GM12872 (cell line): ENCODE measurements at regions not wholly inside any gene's neighbourhood (a gene's known extent, or its start where the extent isn't known, plus 50 kb on each side); places are given as distances from the start of the nearest gene placed in this dataset.

ENCODE experiments used
- CTCF ChIP-seq: IDR thresholded peaks from 3 replicates; pipeline ENCODE4 v1.5.1; 2011; ENCODE audit warnings: low read depth, mild to moderate bottlenecking, low read length, moderate library complexity; ENCODE audit not compliant: insufficient read depth

GRCh38 chr2:221025398-221025797 is 546.7 kb downstream of the EPHA4 start:
- TF ChIP-seq CTCF, result no peak

GRCh38 chr2:221034026-221034701 is 537.9 kb downstream of the EPHA4 start:
- no peak for TF ChIP-seq CTCF

GRCh38 chr2:221034973-221035372 is 537.1 kb downstream of the EPHA4 start:
- TF ChIP-seq CTCF, result no peak

GRCh38 chr2:221042926-221043325 is 529.2 kb downstream of the EPHA4 start:
- TF ChIP-seq CTCF, result no peak

GRCh38 chr2:221044781-221045180 is 527.3 kb downstream of the EPHA4 start:
- TF ChIP-seq CTCF, result no peak

GRCh38 chr2:221050020-221050795 is 521.9 kb downstream of the EPHA4 start:
- no peak for TF ChIP-seq CTCF

- no peak for TF ChIP-seq CTCF
These were observed 520.9 kb downstream of the EPHA4 start for GRCh38 chr2:221051162-221051561.
